ENCODE measurements at regions not wholly inside any gene's neighbourhood (a gene's known extent, or its start where the extent isn't known, plus 50 kb on each side); places are given as distances from the start of the nearest gene placed in this dataset.

DNA sequence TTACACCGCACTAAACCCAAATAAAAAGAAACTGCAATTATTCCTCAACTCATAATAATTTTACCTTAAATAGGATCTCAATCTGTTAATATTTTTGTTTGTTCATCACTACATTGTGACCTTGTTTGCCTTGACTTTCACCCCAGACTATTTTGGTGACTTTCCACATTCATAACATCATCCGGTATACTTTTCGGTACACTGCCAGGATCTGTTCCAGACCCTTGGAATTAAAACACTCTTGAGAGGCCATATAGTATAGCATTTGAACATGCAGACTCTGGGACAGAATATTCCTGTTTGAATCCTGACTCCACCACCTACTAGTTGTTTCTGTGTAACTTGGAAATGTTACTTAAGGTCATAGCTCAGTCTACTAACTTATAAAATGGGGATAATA lies 577.4 kb downstream of the METTL4 start:
- no peak for DNase-seq

DNA sequence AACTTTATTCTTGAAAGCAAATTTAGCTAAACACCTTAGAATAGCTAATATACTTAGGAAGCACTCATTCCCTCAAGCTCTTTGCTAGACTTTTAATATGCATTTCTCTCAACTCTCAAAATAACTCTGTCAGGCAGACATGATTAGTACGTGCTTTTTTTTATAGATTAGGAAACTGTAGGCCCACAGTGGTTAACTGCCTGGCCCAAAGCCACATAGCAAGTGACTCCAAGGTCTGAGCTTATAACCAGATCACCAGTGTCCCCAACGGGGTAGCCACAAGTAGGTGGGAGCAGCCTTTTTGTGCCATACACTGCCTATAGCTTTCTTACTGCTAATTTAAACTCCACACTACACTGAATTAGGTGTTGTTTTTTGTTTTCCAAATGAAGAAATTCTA lies 576.8 kb downstream of the METTL4 start:
- no peak for DNase-seq

DNA sequence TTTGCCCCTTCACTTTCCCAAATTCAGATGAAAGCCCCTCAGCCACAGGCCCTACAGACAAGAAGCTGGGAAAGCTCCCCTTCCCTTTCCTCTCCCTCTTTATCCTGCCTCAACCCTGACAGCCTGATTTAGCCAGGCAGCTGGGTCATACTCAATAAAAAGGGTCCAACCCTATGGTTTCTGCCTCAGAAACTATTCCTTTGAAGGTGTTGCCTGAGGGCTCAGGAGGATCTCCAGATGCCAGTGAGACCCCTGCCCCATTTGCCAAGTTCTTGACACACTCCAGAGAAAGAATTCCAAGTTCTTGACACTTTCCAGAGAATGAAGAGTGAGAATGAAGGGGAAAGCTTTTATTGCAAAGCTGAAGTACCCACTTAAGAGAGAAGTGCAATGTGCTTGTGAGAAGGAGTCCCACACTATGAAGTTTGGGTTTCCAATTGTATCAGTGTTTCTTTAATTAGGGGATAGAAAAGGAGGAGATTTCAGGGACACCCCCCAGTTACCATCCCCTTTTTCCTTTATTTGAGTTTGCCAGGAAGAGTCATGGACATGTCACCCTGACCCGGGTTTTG lies 576.2 kb downstream of the METTL4 start:
- no peak for DNase-seq

DNA sequence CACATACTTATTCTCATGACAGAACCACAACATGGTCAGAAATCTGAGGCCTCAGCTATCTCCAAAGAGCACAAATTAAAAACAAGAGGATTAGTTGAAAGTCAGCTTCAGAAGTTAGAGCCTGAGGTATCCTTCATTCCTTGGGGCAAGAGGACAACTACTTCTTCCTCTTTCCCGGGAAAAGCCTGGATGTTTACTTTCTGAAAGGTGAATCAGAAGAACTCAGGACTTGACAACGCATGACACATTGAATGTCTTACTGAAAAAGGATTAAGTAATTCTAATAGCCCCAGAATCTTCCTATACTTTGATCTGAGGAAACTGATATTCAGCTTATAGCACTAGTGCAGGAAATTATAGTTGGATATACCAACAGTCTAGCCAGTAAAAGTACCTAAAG lies 573.2 kb downstream of the METTL4 start:
- DNase-seq, result no peak

DNA sequence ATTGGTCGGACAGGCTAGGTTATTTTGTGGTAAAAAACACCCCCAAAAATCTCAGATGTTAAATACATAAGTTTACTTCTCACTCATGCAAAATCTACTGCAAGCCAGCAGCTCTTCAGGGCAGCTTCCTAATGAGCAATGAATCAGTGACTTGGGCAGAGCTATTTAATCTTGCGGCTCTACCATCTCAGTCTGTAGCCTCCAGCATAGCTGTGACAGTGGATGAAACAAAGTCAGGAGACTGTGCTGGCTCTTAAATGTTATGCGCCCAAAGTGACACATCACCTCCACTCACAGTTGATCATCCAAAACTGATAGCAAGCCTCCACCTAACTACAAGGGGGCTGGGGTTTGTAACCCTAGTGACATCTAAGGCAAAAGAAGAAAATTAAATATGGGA lies 571.9 kb downstream of the METTL4 start:
- DNase-seq, result no peak

GRCh38 chr18:2002151-2002550 lies 569.2 kb downstream of the METTL4 start:
- DNase-seq, result no peak

- DNase-seq, result no peak
Observed at GRCh38 chr18:2002604-2003003, 568.7 kb downstream of the METTL4 start.

GRCh38 chr18:2009942-2010697 lies 561.2 kb downstream of the METTL4 start:
- DNase-seq, result no peak

DNA sequence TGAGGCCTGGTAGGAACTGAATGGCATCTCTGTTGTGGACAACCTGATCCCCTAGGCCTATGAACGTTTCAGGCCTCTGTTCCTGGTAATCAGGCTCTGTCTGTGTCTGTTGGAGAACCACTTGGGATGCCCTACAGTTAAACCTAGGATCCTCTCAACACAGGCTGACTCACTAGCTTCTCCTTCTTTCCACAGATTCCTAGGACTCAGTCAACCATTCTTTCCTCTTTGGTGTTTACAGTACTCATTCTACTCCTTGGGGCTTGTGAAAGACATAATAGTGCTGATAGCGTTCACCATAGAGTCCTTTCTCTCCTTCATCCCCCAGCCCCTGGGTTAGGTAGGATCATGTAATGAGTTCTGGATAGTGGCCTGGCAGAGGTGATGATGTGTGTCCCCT lies 544.3 kb downstream of the METTL4 start:
- no peak for DNase-seq

GRCh38 chr18:2027756-2028155 lies 543.5 kb downstream of the METTL4 start:
- DNase-seq, result no peak

GRCh38 chr18:2028986-2029385 lies 542.3 kb downstream of the METTL4 start:
- DNase-seq, result no peak

- DNase-seq, result no peak
Observed at GRCh38 chr18:2030647-2031046, 540.7 kb downstream of the METTL4 start.

GRCh38 chr18:2032036-2032435 lies 539.3 kb downstream of the METTL4 start:
- DNase-seq, result no peak

DNA sequence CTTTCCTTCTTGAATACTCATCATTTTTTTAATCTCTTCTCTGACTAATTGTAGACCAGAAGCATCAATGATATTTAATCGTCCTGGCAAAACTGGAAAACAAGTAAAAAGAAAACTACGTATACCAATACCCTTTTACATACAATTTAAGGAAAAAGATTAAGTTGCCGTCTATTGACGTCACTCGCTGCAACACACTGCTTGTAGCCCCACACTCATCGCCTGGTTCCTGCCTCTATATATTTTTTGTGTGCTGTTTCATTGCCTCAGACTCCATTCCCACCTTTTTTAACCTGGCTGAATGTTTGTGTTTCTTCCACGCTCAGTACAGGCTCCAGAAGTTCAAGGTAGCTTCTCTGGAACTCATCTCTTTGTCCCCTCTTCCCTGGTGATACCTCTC lies 536.2 kb downstream of the METTL4 start:
- DNase-seq, result no peak

DNA sequence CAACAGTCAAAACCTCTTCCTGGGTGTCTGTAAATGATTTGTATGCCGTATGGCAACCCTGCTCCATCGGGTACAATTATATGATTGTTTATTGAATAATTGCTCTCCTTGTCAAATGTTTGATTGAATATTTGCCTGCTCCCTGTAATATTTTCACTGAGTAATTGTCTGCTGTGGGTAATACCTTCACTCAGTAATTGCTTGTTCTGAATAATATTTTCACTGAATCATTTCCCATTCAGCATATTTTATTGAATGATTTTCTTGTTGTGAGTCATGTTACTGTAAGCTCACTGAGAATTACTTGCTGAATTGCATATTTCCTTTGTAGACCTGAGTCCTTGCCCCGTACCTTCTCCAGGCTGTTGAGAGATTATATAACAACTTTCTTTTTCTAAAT lies 535.2 kb downstream of the METTL4 start:
- no peak for DNase-seq

DNA sequence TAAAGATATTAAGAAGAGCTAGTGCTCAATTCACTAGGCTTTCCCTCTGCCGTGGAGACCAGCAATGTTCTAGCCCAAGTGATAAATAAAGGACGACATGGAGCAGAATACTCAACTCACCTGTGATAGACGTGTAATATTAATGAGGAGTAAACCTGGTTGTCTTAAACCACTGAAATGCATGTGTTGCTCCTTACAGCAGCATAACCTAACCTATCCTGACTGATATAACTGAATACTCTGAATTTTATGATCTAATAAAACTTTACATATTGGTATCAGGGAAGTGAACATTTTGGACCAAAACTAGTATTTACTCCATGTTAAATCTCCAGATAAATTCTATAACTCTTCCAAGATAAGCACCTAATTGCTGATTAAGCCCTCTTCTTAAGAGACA lies 531.0 kb downstream of the METTL4 start:
- no peak for DNase-seq

DNA sequence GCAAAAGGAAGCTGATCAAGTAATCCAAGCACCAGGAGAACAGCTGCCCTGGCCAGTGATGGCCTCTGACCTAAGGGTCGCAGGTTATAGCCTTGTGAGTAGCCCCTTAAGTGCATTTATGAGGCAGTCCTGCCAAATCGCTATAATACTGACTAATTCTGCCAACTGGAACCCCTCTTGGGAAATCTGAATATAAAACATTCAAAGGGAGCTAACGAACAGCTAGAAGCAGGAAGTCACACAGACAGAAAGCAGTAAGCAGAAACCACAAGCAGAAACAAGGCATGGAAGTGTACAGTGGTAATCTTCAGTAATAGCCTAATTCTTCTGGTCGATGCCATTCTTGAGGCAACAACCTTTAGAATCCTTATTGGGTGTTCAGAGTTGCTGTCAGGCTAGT lies 521.3 kb downstream of the METTL4 start:
- no peak for DNase-seq

GRCh38 chr18:2050702-2051201 lies 520.6 kb downstream of the METTL4 start:
- DNase-seq, result no peak

- no peak for DNase-seq
Observed at GRCh38 chr18:2053490-2054089, 517.7 kb downstream of the METTL4 start.

- DNase-seq, result no peak
Observed at GRCh38 chr18:2059336-2059735, 512.0 kb downstream of the METTL4 start.

DNA sequence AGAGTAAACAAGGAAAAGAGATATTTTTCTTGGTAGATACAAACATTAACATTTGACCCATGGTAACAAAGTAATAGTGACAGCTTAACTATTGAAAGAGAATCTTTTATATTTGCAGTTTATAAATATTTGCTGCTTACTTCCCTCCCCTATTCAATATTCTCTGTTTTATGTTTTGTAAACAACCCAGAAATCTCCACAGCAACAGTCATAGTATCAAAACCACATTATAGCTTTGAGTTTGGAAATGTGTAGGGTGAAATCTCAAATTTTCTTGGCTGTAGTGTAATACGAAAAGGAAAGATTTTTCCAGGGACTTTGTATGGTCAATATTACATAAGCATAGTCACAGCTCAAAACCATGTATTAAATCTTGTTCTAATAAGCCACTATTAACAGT lies 511.2 kb downstream of the METTL4 start:
- no peak for DNase-seq

GRCh38 chr18:2070631-2071030 lies 500.7 kb downstream of the METTL4 start:
- peak; percentile 89 for DNase-seq

DNA sequence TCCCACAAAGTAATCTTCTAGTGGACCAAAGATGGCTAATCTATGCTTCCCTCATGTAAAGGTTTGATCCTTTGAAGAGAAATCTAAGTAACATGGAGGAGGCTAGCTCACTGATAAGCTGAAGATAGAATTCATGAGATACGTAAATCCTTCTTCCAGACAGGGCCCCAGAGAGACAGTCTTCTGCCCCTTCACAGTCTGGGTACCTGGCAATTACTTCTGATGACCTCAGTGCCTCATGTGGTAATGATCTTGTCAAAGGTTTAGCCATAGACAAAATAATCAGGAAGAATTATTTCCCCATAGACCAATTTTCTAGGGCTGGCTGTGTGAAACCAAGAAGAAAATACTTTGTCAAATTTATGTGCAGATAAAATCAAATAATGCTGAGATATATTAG lies 495.8 kb downstream of the METTL4 start:
- no peak for DNase-seq

- DNase-seq, result no peak
Observed at GRCh38 chr18:2082676-2083075, 488.6 kb downstream of the METTL4 start.
